Fibroblast of lung (primary cell): ENCODE measurements at regions not wholly inside any gene's neighbourhood (a gene's known extent, or its start where the extent isn't known, plus 50 kb on each side); places are given as distances from the start of the nearest gene placed in this dataset.
"Not testable (repeated sequence)": the region's sequence is repeated elsewhere in the genome, so short reads cannot be mapped to it uniquely, and the experiment has no call there.

ENCODE experiments used
- DNase-seq, 2 donors: peaks; one replicate each; pipeline versions ENCODE4 v3.0.0 to v3.0.0-alpha.2; 2010; ENCODE audit warnings: low read depth in 2 of 2
- H2AFZ ChIP-seq: 2 replicates; pipeline ENCODE4 v1.5.1; 2012; ENCODE audit warnings: low read length, control low read depth, inconsistent platforms
- H3K27ac ChIP-seq: 2 replicates; pipeline ENCODE4 v1.5.1; 2011; ENCODE audit warnings: low read length, control low read depth; ENCODE audit not compliant: insufficient read depth
- H3K27me3 ChIP-seq: 2 replicates; pipeline ENCODE4 v1.5.1; 2011; ENCODE audit warnings: mild to moderate bottlenecking, low read length; ENCODE audit not compliant: control insufficient read depth, insufficient read depth
- H3K36me3 ChIP-seq: 2 replicates; pipeline ENCODE4 v1.5.1; 2011; ENCODE audit warnings: low read length; ENCODE audit not compliant: control insufficient read depth, insufficient read depth
- H3K4me1 ChIP-seq: 2 replicates; pipeline ENCODE4 v1.5.1; 2011; ENCODE audit warnings: low read length; ENCODE audit not compliant: control insufficient read depth, insufficient read depth; ENCODE audit errors: extremely low read depth
- H3K4me2 ChIP-seq: 2 replicates; pipeline ENCODE4 v1.5.1; 2011; ENCODE audit warnings: low read length, control low read depth; ENCODE audit not compliant: insufficient read depth; ENCODE audit errors: extremely low read depth
- H3K4me3 ChIP-seq, 4 experiments: fragments of 200-600 bp in 1 of 4; sonication (generic) in 1 of 4; replicated peaks in 1 of 4; 2 replicates each; pipeline ENCODE4 v1.5.1; 2011 to 2016; ENCODE audit warnings: low read length in 4 of 4, low read depth in 3 of 4, mild to moderate bottlenecking in 3 of 4, control low read depth in 2 of 4, inconsistent platforms in 1 of 4, mixed read lengths in 1 of 4; ENCODE audit not compliant: insufficient read depth in 1 of 4; ENCODE audit errors: control extremely low read depth in 1 of 4
- H3K79me2 ChIP-seq: 2 replicates; pipeline ENCODE4 v1.5.1; 2012; ENCODE audit warnings: mild to moderate bottlenecking, low read length, inconsistent platforms; ENCODE audit not compliant: control insufficient read depth, insufficient read depth
- H3K9ac ChIP-seq: 2 replicates; pipeline ENCODE4 v1.5.1; 2011; ENCODE audit warnings: mild to moderate bottlenecking, low read length, control low read depth; ENCODE audit not compliant: insufficient read depth
- H3K9me3 ChIP-seq: 2 replicates; pipeline ENCODE4 v1.5.1; 2012; ENCODE audit warnings: low read depth, low read length; ENCODE audit not compliant: control insufficient read depth, insufficient read depth
- H4K20me1 ChIP-seq: 2 replicates; pipeline ENCODE4 v1.5.1; 2011; ENCODE audit warnings: low read length; ENCODE audit not compliant: control insufficient read depth, insufficient read depth; ENCODE audit errors: extremely low read depth
- CTCF ChIP-seq, 2 donors: IDR thresholded peaks in 1 of 2; conservative IDR thresholded peaks in 1 of 2; 1 replicate in 1 of 2; 2 replicates in 1 of 2; pipeline ENCODE4 v1.5.1; 2011 to 2012; ENCODE audit warnings: low read length in 2 of 2, control low read depth in 1 of 2, inconsistent platforms in 1 of 2, low read depth in 1 of 2, mild to moderate bottlenecking in 1 of 2
- EZH2 ChIP-seq: IDR thresholded peaks from 2 replicates; pipeline ENCODE4 v1.5.1; 2012; ENCODE audit warnings: low read length, control low read depth, mild to moderate bottlenecking; ENCODE audit errors: missing control alignments

GRCh38 chr9:103586721-103587120 is 507.4 kb upstream of the SMC2 start:
- TF ChIP-seq CTCF (conservative IDR thresholded peaks at IDR 0.05 in 1 of 2, IDR thresholded peaks at IDR 0.05 in 1 of 2; ENCODE audit: low read depth in 1 of 2, low read length in 2 of 2): no peak
- TF ChIP-seq EZH2: no peak
- H3K36me3 ChIP-seq: no peaks in the 10 kb centered on the region
- no peaks in the 10 kb centered on the region for H3K27me3 ChIP-seq
- H3K4me1 ChIP-seq: no peaks in the 10 kb centered on the region
- H3K4me3 ChIP-seq: no peak overlapping the region
- no peak overlapping the region for H3K4me2 ChIP-seq
- no peaks in the 10 kb centered on the region for H4K20me1 ChIP-seq
- no peak overlapping the region for H3K9ac ChIP-seq
- no peak for DNase-seq
- H3K79me2 ChIP-seq: no peaks in the 10 kb centered on the region
- H3K27ac ChIP-seq: no peak overlapping the region
- no peaks in the 10 kb centered on the region for H3K9me3 ChIP-seq
- H2AFZ ChIP-seq: no peak overlapping the region

- DNase-seq: no peak
- no peak overlapping the region for H3K9ac ChIP-seq
- H3K27ac ChIP-seq: no peak overlapping the region
- H3K79me2 ChIP-seq: no peaks in the 10 kb centered on the region
- no peaks in the 10 kb centered on the region for H3K9me3 ChIP-seq
- no peaks in the 10 kb centered on the region for H3K36me3 ChIP-seq
- H2AFZ ChIP-seq: no peak overlapping the region
- no peaks in the 10 kb centered on the region for H3K4me1 ChIP-seq
- TF ChIP-seq CTCF (conservative IDR thresholded peaks at IDR 0.05 in 1 of 2, IDR thresholded peaks at IDR 0.05 in 1 of 2; ENCODE audit: low read depth in 1 of 2, low read length in 2 of 2) (no peak), EZH2 (no peak)
- no peak overlapping the region for H3K4me3 ChIP-seq
- no peaks in the 10 kb centered on the region for H4K20me1 ChIP-seq
- H3K4me2 ChIP-seq: no peak overlapping the region
- no peaks in the 10 kb centered on the region for H3K27me3 ChIP-seq
Observed at GRCh38 chr9:103601287-103601686, 492.8 kb upstream of the SMC2 start.

GRCh38 chr9:103611950-103612349 is 482.2 kb upstream of the SMC2 start:
- not testable (repeated sequence) for H2AFZ ChIP-seq, H4K20me1 ChIP-seq, H3K36me3 ChIP-seq, H3K27ac ChIP-seq, H3K9ac ChIP-seq, H3K79me2 ChIP-seq, H3K4me1 ChIP-seq, DNase-seq, H3K4me3 ChIP-seq, H3K27me3 ChIP-seq, H3K9me3 ChIP-seq, H3K4me2 ChIP-seq

- Histone ChIP-seq H3K9ac (no peak overlapping the region), H3K4me3 (no peak overlapping the region), H3K36me3 (no peaks in the 10 kb centered on the region), H3K9me3 (no peaks in the 10 kb centered on the region), H3K27ac (no peak overlapping the region), H4K20me1 (no peaks in the 10 kb centered on the region), H3K4me2 (no peak overlapping the region), H3K79me2 (no peaks in the 10 kb centered on the region), H3K4me1 (no peaks in the 10 kb centered on the region), H2AFZ (no peak overlapping the region), H3K27me3 (no peaks in the 10 kb centered on the region)
- DNase-seq: no peak
- no peak for TF ChIP-seq EZH2
- TF ChIP-seq CTCF (conservative IDR thresholded peaks at IDR 0.05 in 1 of 2, IDR thresholded peaks at IDR 0.05 in 1 of 2; ENCODE audit: low read depth in 1 of 2, low read length in 2 of 2): no peak
Observed at GRCh38 chr9:103615994-103616393, 478.1 kb upstream of the SMC2 start.
